Hepatocyte (in vitro differentiated cells): ENCODE measurements at regions not wholly inside any gene's neighbourhood (a gene's known extent, or its start where the extent isn't known, plus 50 kb on each side); places are given as distances from the start of the nearest gene placed in this dataset.

Source experiments
- CTCF ChIP-seq: fragments of 200-600 bp; sonication (generic); IDR thresholded peaks from 2 replicates; pipeline ENCODE4 v1.5.1; 2016; ENCODE audit warnings: antibody characterized with exemption, mild to moderate bottlenecking; ENCODE audit not compliant: poor library complexity
- EZH2 ChIP-seq: fragments of 200-600 bp; sonication (generic); IDR thresholded peaks from 2 replicates; pipeline ENCODE4 v1.6.1; 2016; ENCODE audit warnings: antibody characterized with exemption, mild to moderate bottlenecking, borderline replicate concordance
- EZH2phosphoT487 ChIP-seq: fragments of 200-600 bp; sonication (generic); IDR thresholded peaks from one replicate; pipeline ENCODE4 v1.6.1; 2018; ENCODE audit warnings: antibody characterized with exemption, mild to moderate bottlenecking, low read depth, moderate library complexity; ENCODE audit not compliant: unreplicated experiment, severe bottlenecking

GRCh38 chr12:83477696-83478095 is 791.0 kb downstream of the TMTC2 start:
- TF ChIP-seq CTCF (no peak), EZH2 (no peak), EZH2phosphoT487 (no peak)
